HepG2 (cell line): ENCODE measurements at regions not wholly inside any gene's neighbourhood (a gene's known extent, or its start where the extent isn't known, plus 50 kb on each side); places are given as distances from the start of the nearest gene placed in this dataset.

Source experiments
- ATAC-seq: fragments of 200-7000 bp; cut with Tn5 transposase; 3 replicates; pipeline ENCODE4 v1.9.1; 2020; ENCODE audit warnings: mild to moderate bottlenecking, moderate library complexity
- BruUV-seq: library from RNA; stranded (reverse); fragments of 400-500 nt; replicated peaks from 2 replicates; lab custom pipeline; 2021; lab: Mats Ljungman, UMichigan
- CTCF ChIA-PET: fragments of 300-600 bp; formaldehyde crosslinking; extraction: SDS; loops from one replicate; lab custom pipeline; 2021; ENCODE audit warnings: low total read pairs, inconsistent platforms, low intra/inter-chr PET ratio; lab: Yijun Ruan, JAX
- POLR2A ChIA-PET: fragments of 350-600 bp; sonication (Branson Sonifier 250); formaldehyde crosslinking; loops from one replicate; lab custom pipeline; 2020; ENCODE audit warnings: antibody characterized with exemption, inconsistent platforms; lab: Yijun Ruan, JAX
- DNase-seq: peaks from one replicate; pipeline ENCODE4 v3.0.0-alpha.2; 2015; ENCODE audit warnings: low spot score
- FAIRE-seq: peaks from 3 replicates; lab custom pipeline; 2011; peaks lifted over from hg19 to GRCh38; lab: Jason Lieb, UNC
- H2AFZ ChIP-seq: one replicate; pipeline ENCODE4 v1.6.1; 2011; ENCODE audit warnings: low read length, inconsistent platforms
- H3K27ac ChIP-seq: fragments of 300-600 bp; 3 replicates; pipeline ENCODE4 v1.8.0; 2011; ENCODE audit warnings: mixed run types, mild to moderate bottlenecking, mixed read lengths, low read length, inconsistent platforms; ENCODE audit not compliant: insufficient read depth; ENCODE audit errors: extremely low read length
- H3K27me3 ChIP-seq, 2 experiments: fragments of 200-600 bp in 1 of 2; 2 replicates in 1 of 2; 3 replicates in 1 of 2; pipeline versions ENCODE4 v1.6.0 to v1.8.0; 2011; ENCODE audit warnings: low read length in 2 of 2, mild to moderate bottlenecking in 2 of 2, moderate library complexity in 2 of 2, inconsistent platforms in 1 of 2; ENCODE audit not compliant: insufficient read depth in 2 of 2, control insufficient read depth in 1 of 2
- H3K36me3 ChIP-seq, 2 experiments: fragments of 200-600 bp in 1 of 2; replicated peaks in 1 of 2; 2 replicates in 1 of 2; 3 replicates in 1 of 2; pipeline versions ENCODE4 v1.5.1 to v1.8.0; 2011; ENCODE audit warnings: low read length in 2 of 2, inconsistent platforms in 1 of 2; ENCODE audit not compliant: insufficient read depth in 2 of 2, control insufficient read depth in 1 of 2
- H3K4me1 ChIP-seq: 2 replicates; pipeline ENCODE4 v1.5.1; 2012; ENCODE audit warnings: low read length, inconsistent platforms; ENCODE audit not compliant: insufficient read depth
- H3K4me2 ChIP-seq: 2 replicates; pipeline ENCODE4 v1.6.0; 2011; ENCODE audit warnings: low read depth, low read length, inconsistent platforms
- H3K4me3 ChIP-seq, 3 experiments: fragments of 200-600 bp in 1 of 3; sonication (generic), shearing (Covaris generic) in 1 of 3; replicated peaks in 1 of 3; 2 replicates each; pipeline ENCODE4 v1.5.1; 2011 to 2016; ENCODE audit warnings: low read length in 3 of 3, inconsistent platforms in 2 of 3, low read depth in 2 of 3, mild to moderate bottlenecking in 2 of 3, control low read depth in 1 of 3, mixed read lengths in 1 of 3; ENCODE audit not compliant: insufficient read depth in 1 of 3
- H3K79me2 ChIP-seq: one replicate; pipeline ENCODE4 v1.6.1; 2011; ENCODE audit warnings: low read length, inconsistent platforms; ENCODE audit not compliant: insufficient read depth
- H3K9ac ChIP-seq: 2 replicates; pipeline ENCODE4 v1.6.0; 2011; ENCODE audit warnings: mild to moderate bottlenecking, low read depth, low read length, inconsistent platforms; ENCODE audit not compliant: insufficient read depth
- H3K9me3 ChIP-seq: 2 replicates; pipeline ENCODE4 v1.5.1; 2012; ENCODE audit warnings: mild to moderate bottlenecking, low read length
- H4K20me1 ChIP-seq: 2 replicates; pipeline ENCODE4 v1.6.0; 2011; ENCODE audit warnings: inconsistent platforms, mild to moderate bottlenecking, low read length, moderate library complexity; ENCODE audit not compliant: insufficient read depth
- ASH2L ChIP-seq: fragments of 300-600, 200-600 bp; sonication (generic); IDR thresholded peaks from 2 replicates; pipeline ENCODE4 v1.7.0; 2017; ENCODE audit warnings: low read depth, mild to moderate bottlenecking, moderate library complexity, mixed read lengths, low read length; ENCODE audit not compliant: insufficient read length
- MAFF ChIP-seq: IDR thresholded peaks from 2 replicates; pipeline ENCODE4 v1.6.1; 2011; ENCODE audit warnings: low read depth, low read length, improper control_type of control experiment
- MAFK ChIP-seq, 2 experiments: IDR thresholded peaks in 1 of 2; conservative IDR thresholded peaks in 1 of 2; 2 replicates each; pipeline ENCODE4 v1.6.1; 2011; ENCODE audit warnings: improper control_type of control experiment in 2 of 2, low read length in 2 of 2
- PPARG ChIP-seq: conservative IDR thresholded peaks from 2 replicates; pipeline ENCODE4 v1.6.1; 2016; ENCODE audit warnings: missing biosample characterization, missing genetic modification reagents
- RBFOX2 ChIP-seq: fragments of 200-400 bp; formaldehyde crosslinking; IDR thresholded peaks from 2 replicates; pipeline ENCODE4 v1.6.1; 2017; ENCODE audit warnings: low read depth, mild to moderate bottlenecking, low read length
- RXRB ChIP-seq: IDR thresholded peaks from 2 replicates; pipeline ENCODE4 v1.6.1; 2016; ENCODE audit warnings: borderline replicate concordance, missing genetic modification reagents, missing compliant biosample characterization
- TBL1XR1 ChIP-seq: fragments of 150-350 bp; IDR thresholded peaks from 2 replicates; pipeline ENCODE4 v1.6.1; 2014; ENCODE audit warnings: borderline replicate concordance, low read length; ENCODE audit not compliant: partially characterized antibody
- TIGD3 ChIP-seq: sonication (generic); formaldehyde crosslinking; IDR thresholded peaks from 2 replicates; pipeline ENCODE4 v1.5.1; 2020; ENCODE audit warnings: mild to moderate bottlenecking, missing genetic modification reagents, borderline replicate concordance
- ZFP37 ChIP-seq: sonication (generic); formaldehyde crosslinking; IDR thresholded peaks from 2 replicates; pipeline ENCODE4 v1.4.0; 2020; ENCODE audit warnings: missing genetic modification reagents, borderline replicate concordance
- WGBS: methylation state at CpG from one replicate; pipeline ENCODE4 v1.1.6; 2017; ENCODE audit warnings: low lambda C conversion rate; 5-methylcytosine and 5-hydroxymethylcytosine counted together
- in situ Hi-C: cut with HindIII; loops from 2 replicates; pipeline ENCODE4 v1.10.0; 2017; ENCODE audit warnings: low pct_unique_long_range_greater_than_20kb; ENCODE audit not compliant: extremely low pct_ligation_motif_present
- intact Hi-C: fragments of 100-400 bp; cut with micrococcal nuclease; formaldehyde crosslinking; loops from one replicate; pipeline ENCODE4 v1.10.0; 2022; ENCODE audit not compliant: unreplicated experiment

DNA sequence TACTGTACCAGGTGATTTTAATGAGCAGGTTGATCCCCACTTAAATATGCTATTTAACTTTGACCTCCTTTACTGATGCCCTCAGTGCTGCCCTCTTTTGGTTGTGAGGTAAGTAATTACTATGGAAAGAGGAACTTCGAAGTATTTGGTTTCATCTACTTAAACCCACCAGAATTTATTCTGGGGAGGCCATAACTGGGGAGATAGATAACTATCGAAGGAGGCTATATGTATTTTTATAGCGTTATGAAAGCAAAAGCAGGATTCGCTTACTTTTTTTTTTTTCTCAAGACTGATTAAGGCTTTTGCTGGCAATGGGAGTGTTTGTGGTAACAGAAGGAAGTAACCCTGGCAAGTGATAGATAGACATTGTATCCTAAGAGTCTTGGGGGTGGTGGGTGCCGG is 168.9 kb upstream of the CENPW start (continued):
- TF ChIP-seq TIGD3 (no peak), PPARG (peak; percentile 98), TBL1XR1 (no peak), RXRB (peak; percentile 56; the same call in 1 of the 2 replicates)

DNA sequence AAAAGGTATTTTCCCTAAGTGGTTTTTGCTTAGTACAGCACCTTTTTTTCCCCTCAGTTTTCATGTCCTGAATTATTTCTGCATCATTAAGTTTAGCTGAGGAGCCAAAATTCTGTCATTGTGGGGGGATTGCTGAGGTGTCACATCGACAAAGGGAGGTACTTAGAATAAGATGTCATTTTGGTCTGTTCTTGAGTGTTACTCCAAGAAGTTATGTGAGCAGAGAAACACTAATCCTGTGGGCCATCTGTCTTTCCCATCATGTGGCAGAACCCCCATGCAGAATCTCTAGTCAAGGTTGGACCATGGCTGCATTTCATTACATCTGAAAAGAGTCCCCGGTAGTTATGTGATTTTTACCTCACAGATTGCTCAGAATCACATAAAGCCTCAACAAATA is 167.8 kb upstream of the CENPW start:
- in situ Hi-C loops (loop anchor here (10.0 kb wide), 1 partner anchor 483 kb away; no protein-coding TSS in a partner anchor), intact Hi-C loops (no loop called here)
- no TSS peak for BruUV-seq
- FAIRE-seq (no peak), DNase-seq (no peak), ATAC-seq (no peak)
- no peak overlapping the region for H3K27ac ChIP-seq
- H3K36me3 ChIP-seq: peaks cover 4% of the 10 kb centered on the region in 2 experiments; a peak in 4 of 5 replicates
- no peaks in the 10 kb centered on the region for H3K79me2 ChIP-seq
- H4K20me1 ChIP-seq: no peaks in the 10 kb centered on the region
- WGBS: 100% methylated on average over 2 of the region's 2 CpGs
- POLR2A ChIA-PET: no interaction called here
- H3K27me3 ChIP-seq: no peaks in the 10 kb centered on the region
- no peak overlapping the region for H3K4me3 ChIP-seq
- CTCF ChIA-PET: no interaction called here
- no peaks in the 10 kb centered on the region for H3K9me3 ChIP-seq
- no peak overlapping the region for H3K9ac ChIP-seq
- no peaks in the 10 kb centered on the region for H3K4me1 ChIP-seq
- no peak for TF ChIP-seq ZFP37 (CRISPR knock-in tag)
- TF ChIP-seq RBFOX2: no peak
- no peak for TF ChIP-seq ASH2L
- TF ChIP-seq MAFK (conservative IDR thresholded peaks at IDR 0.05 in 1 of 2, IDR thresholded peaks at IDR 0.05 in 1 of 2; ENCODE audit: low read length in 2 of 2): peak; percentile 22 to 69; a peak in 2 of 4 replicates
- 0 out of 2 replicates have a peak, but pooled peaks have one; percentile 17 for TF ChIP-seq MAFF
- H3K4me2 ChIP-seq: no peak overlapping the region
- H2AFZ ChIP-seq: no peak overlapping the region
